ENCODE measurements at regions not wholly inside any gene's neighbourhood (a gene's known extent, or its start where the extent isn't known, plus 50 kb on each side); places are given as distances from the start of the nearest gene placed in this dataset.

DNA sequence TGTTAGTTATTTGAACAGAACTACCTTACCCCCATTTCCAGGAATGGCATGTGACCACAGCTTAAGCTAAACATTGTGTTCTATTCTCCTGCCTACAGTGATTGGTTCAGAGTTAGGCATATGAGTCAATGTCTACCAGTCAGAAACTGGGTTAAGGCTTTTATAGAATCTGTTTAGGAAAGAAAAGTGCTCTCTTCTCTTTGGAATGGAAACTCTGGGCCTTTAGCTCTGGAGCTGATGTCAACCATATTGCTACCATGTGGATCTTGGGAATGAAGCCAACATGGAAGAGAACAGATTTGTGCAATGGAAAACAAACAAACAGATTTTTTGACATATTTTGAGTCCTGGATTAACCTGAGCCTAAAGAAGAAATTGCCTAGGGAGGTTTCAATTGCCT, 488.9 kb upstream of the TNC start:
- no peak for TF ChIP-seq ZFX (IDR thresholded peaks at IDR 0.05; ENCODE audit: borderline replicate concordance)
- TF ChIP-seq, protein P1, sequence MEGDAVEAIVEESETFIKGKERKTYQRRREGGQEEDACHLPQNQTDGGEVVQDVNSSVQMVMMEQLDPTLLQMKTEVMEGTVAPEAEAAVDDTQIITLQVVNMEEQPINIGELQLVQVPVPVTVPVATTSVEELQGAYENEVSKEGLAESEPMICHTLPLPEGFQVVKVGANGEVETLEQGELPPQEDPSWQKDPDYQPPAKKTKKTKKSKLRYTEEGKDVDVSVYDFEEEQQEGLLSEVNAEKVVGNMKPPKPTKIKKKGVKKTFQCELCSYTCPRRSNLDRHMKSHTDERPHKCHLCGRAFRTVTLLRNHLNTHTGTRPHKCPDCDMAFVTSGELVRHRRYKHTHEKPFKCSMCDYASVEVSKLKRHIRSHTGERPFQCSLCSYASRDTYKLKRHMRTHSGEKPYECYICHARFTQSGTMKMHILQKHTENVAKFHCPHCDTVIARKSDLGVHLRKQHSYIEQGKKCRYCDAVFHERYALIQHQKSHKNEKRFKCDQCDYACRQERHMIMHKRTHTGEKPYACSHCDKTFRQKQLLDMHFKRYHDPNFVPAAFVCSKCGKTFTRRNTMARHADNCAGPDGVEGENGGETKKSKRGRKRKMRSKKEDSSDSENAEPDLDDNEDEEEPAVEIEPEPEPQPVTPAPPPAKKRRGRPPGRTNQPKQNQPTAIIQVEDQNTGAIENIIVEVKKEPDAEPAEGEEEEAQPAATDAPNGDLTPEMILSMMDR (IDR thresholded peaks at IDR 0.05) = no peak

DNA sequence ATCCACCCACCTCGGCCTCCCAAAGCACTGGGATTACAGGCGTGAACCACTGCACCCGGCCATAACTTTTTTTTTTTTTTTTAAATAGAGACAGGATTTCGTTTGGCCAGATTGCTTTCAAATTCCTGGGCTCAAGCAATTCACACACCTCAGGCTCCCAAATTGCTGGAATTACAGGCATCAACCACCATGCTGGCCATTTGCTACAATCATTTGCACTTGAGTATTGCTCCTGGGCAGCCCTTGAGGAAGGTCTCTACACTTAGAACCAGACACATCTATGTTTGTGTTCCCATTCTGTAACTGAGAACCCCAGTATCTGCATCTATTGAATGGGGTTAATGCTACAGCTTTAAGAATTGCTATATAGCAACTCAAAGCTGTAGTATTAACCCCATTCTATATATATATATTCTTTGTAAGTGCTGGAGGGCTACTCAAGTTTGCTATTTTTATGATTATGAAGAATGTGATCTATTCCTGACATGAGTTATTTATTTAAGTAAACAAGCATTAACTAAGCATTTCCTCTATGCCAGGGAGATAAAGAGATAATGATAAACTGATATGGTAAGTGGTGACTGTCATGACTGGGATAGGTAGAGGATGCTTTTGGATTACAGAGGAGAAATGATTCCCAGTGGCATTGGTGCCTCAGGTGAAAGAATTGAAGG, 496.5 kb upstream of the TNC start:
- no peak overlapping the region for H3K27ac ChIP-seq

More for the DNA sequence above, 488.9 kb upstream of the TNC start:
- H3K27ac ChIP-seq = no peak overlapping the region

DNA sequence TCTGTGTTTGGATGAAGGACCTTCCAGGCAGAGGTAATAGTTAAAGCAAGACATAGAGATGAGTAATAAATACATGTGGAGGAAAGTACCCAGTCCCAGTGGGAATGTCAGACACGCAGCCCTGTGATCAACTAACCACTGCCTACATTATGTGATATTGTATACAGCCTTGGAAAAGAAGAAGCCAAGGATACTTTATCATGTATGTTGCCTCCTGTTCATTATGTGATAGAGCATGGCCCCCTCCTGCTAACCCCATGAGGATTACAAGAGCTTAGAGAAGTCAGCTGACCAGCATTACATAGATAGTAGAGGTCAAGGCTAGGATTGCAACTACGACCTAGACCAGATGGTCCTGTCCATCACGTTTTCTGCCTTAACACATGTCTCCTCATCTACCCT, 497.0 kb upstream of the TNC start:
- H3K27ac ChIP-seq = no peak overlapping the region
- TF ChIP-seq, protein P1 (IDR thresholded peaks at IDR 0.05) = no peak
- TF ChIP-seq ZFX (IDR thresholded peaks at IDR 0.05; ENCODE audit: borderline replicate concordance) = no peak

More for the DNA sequence above, 496.5 kb upstream of the TNC start:
- no peak for TF ChIP-seq ZFX (IDR thresholded peaks at IDR 0.05; ENCODE audit: borderline replicate concordance)
- TF ChIP-seq, protein P1 (IDR thresholded peaks at IDR 0.05) = no peak

DNA sequence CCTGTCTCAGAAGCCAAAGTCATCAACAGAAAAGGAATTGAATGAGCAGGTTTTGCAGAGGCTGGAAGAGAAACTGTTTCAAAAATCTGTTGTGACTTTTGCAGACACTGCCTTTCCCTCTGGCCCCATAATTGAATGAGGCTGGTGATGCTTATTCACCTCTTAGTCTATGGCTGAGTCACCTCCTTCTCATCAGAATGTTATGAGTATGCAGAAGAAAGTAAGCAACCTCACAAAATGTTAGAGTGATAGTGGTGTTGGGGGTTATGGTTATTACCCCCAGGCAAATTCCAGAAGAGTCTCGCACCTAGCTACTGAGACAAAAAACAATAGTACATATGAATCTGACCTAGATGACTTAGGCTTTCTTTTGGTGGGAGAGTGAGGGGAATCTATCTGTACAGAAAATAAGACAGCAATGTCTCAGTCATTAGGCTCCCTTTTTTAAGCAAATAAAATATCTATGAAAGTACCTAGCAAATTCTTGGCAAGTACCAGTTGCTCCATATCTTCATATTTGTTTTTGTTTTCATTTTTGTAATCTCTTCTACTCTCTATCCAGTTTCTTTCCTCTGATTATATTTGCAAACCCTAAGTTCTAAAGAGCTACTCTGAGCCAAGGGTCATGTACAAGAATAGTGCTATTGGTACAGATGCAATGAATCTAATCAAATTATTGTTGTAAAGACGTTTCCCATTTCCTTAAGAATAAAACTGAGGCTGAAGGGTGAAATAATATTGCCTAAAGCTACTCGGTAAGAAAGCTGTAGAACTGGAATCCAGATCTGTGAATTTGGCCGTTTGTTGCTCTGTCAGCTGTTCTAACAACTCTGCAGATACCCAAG, 498.1 kb upstream of the TNC start:
- no peak overlapping the region for H3K27ac ChIP-seq
- TF ChIP-seq, protein P1 (IDR thresholded peaks at IDR 0.05) = no peak
- TF ChIP-seq ZFX (IDR thresholded peaks at IDR 0.05; ENCODE audit: borderline replicate concordance) = no peak

DNA sequence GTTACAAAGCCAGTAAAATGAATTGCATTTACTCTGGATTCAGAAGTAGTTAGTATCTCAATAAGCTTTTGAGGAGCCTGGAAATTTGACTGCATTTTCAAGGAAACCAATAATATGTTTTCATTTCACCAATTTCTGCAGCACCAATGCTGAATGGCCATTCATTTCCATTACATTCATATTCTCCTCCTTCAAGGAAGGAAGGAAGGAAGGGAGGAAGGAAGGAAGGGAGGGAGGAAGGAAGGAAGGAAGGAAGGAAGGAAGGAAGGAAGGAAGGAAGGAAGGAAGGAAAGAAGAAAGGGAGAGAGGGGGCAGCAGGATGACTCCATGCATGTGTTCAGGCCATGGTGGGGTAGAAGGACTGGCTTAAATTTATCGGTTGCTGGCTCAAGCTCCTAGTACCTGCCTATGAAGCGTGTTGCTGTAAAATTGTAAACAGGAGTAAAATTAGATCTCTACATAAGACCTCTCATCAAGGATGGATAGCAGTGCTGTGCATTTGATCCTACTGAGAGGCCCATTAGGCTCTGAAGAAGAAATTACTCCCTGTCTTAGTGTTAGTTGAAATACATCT, 498.8 kb upstream of the TNC start:
- H3K27ac ChIP-seq = no peak overlapping the region
- TF ChIP-seq, protein P1 (IDR thresholded peaks at IDR 0.05) = no peak
- no peak for TF ChIP-seq ZFX (IDR thresholded peaks at IDR 0.05; ENCODE audit: borderline replicate concordance)

DNA sequence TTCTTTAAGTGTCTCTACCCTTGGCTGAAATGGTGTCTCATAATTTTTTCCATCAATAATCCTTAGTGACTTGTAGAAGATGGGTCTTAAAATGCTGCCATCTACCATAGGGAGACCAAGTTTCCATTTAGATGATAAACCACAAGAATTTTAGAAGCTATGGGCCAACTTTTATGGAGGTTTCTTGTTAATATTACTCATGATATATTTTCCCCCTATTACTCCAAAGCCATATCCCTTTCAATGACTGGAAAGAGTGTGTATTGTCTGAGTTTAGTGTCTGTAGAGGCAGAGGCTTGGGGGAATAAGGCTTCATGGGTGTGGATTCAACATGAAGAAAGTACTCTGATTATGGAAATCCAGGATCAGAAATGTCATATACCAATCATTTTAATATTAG, 507.3 kb upstream of the TNC start:
- H3K27ac ChIP-seq = no peak overlapping the region
- no peak for TF ChIP-seq ZFX (IDR thresholded peaks at IDR 0.05; ENCODE audit: borderline replicate concordance)
- TF ChIP-seq, protein P1 (IDR thresholded peaks at IDR 0.05) = no peak

Data from 22Rv1 (cell line).